Tibial nerve (tissue), 3 donors: ENCODE measurements at regions not wholly inside any gene's neighbourhood (a gene's known extent, or its start where the extent isn't known, plus 50 kb on each side); places are given as distances from the start of the nearest gene placed in this dataset.
"Not testable (repeated sequence)": the region's sequence is repeated elsewhere in the genome, so short reads cannot be mapped to it uniquely, and the experiment has no call there.

Experiments
- POLR2A ChIP-seq, 2 donors: fragments of 450-650 bp; IDR thresholded peaks; one replicate each; pipeline ENCODE4 v1.6.1; 2017; ENCODE audit warnings: antibody characterized with exemption in 2 of 2, mild to moderate bottlenecking in 2 of 2, moderate library complexity in 2 of 2
- TF ChIP-seq, protein P1 (sequence below), 5 experiments: fragments of 200-600 bp in 3 of 5; fragments of 450-650 bp in 2 of 5; sonication (generic) in 3 of 5; IDR thresholded peaks; one replicate each; pipeline ENCODE4 v1.5.1; 2016 to 2019; ENCODE audit warnings: antibody characterized with exemption in 5 of 5, mild to moderate bottlenecking in 3 of 5, moderate library complexity in 2 of 5

DNA sequence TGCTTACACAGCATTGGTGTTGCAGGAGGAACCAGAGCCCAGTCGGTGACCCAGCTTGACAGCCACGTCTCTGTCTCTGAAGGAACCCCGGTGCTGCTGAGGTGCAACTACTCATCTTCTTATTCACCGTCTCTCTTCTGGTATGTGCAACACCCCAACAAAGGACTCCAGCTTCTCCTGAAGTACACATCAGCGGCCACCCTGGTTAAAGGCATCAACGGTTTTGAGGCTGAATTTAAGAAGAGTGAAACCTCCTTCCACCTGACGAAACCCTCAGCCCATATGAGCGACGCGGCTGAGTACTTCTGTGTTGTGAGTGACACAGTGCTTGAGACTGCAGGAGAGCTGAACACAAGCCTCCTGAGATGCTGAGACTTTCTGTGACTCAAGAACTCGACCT, 173.3 kb upstream of the OR4E1 start:
- TF ChIP-seq, protein P1, sequence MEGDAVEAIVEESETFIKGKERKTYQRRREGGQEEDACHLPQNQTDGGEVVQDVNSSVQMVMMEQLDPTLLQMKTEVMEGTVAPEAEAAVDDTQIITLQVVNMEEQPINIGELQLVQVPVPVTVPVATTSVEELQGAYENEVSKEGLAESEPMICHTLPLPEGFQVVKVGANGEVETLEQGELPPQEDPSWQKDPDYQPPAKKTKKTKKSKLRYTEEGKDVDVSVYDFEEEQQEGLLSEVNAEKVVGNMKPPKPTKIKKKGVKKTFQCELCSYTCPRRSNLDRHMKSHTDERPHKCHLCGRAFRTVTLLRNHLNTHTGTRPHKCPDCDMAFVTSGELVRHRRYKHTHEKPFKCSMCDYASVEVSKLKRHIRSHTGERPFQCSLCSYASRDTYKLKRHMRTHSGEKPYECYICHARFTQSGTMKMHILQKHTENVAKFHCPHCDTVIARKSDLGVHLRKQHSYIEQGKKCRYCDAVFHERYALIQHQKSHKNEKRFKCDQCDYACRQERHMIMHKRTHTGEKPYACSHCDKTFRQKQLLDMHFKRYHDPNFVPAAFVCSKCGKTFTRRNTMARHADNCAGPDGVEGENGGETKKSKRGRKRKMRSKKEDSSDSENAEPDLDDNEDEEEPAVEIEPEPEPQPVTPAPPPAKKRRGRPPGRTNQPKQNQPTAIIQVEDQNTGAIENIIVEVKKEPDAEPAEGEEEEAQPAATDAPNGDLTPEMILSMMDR (IDR thresholded peaks at IDR 0.05) = not testable (repeated sequence)
- not testable (repeated sequence) for TF ChIP-seq POLR2A (IDR thresholded peaks at IDR 0.05)
